ENCODE measurements at regions not wholly inside any gene's neighbourhood (a gene's known extent, or its start where the extent isn't known, plus 50 kb on each side); places are given as distances from the start of the nearest gene placed in this dataset.

- DNase-seq (ENCODE audit: low spot score), result no peak
Measured at GRCh38 chrX:130974323-130974722, 71.3 kb upstream of the ENOX2 start.

- DNase-seq (ENCODE audit: low spot score), result peak; percentile 26
Measured at GRCh38 chrX:130975947-130976346, 72.9 kb upstream of the ENOX2 start.

GRCh38 chrX:130981836-130982235, 76.3 kb upstream of the ARHGAP36 start:
- no peak for DNase-seq (ENCODE audit: low spot score)

- no peak for DNase-seq (ENCODE audit: low spot score)
Measured at GRCh38 chrX:130984782-130985181, 73.4 kb upstream of the ARHGAP36 start.

GRCh38 chrX:130987241-130987640, 70.9 kb upstream of the ARHGAP36 start:
- DNase-seq (ENCODE audit: low spot score), result no peak

- no peak for DNase-seq (ENCODE audit: low spot score)
Measured at GRCh38 chrX:130990723-130991122, 67.4 kb upstream of the ARHGAP36 start.

GRCh38 chrX:130994671-130995070, 63.5 kb upstream of the ARHGAP36 start:
- peak; percentile 2 for DNase-seq (ENCODE audit: low spot score)

GRCh38 chrX:130995439-130995838, 62.7 kb upstream of the ARHGAP36 start:
- no peak for DNase-seq (ENCODE audit: low spot score)

- no peak for DNase-seq (ENCODE audit: low spot score)
Measured at GRCh38 chrX:130997314-130997713, 60.8 kb upstream of the ARHGAP36 start.

- no peak for DNase-seq (ENCODE audit: low spot score)
Measured at GRCh38 chrX:130999360-130999759, 58.8 kb upstream of the ARHGAP36 start.
